Astrocyte of the spinal cord (primary cell): ENCODE measurements at regions not wholly inside any gene's neighbourhood (a gene's known extent, or its start where the extent isn't known, plus 50 kb on each side); places are given as distances from the start of the nearest gene placed in this dataset.

Experiments
- DNase-seq: peaks from one replicate; pipeline ENCODE4 v3.0.0; 2011; ENCODE audit warnings: low read depth, low spot score
- H3K4me3 ChIP-seq: 2 replicates; pipeline ENCODE4 v1.5.1; 2011; ENCODE audit warnings: low read depth, mild to moderate bottlenecking, low read length, moderate library complexity
- in situ Hi-C: cut with HindIII; loops from 2 replicates; pipeline ENCODE4 v1.10.0; 2017; ENCODE audit warnings: low sequenced_read_pairs
- TF ChIP-seq, protein P1 (sequence below): IDR thresholded peaks from 2 replicates; pipeline ENCODE4 v1.5.1; 2012; ENCODE audit warnings: low read depth, mild to moderate bottlenecking, low read length, inconsistent platforms

DNA sequence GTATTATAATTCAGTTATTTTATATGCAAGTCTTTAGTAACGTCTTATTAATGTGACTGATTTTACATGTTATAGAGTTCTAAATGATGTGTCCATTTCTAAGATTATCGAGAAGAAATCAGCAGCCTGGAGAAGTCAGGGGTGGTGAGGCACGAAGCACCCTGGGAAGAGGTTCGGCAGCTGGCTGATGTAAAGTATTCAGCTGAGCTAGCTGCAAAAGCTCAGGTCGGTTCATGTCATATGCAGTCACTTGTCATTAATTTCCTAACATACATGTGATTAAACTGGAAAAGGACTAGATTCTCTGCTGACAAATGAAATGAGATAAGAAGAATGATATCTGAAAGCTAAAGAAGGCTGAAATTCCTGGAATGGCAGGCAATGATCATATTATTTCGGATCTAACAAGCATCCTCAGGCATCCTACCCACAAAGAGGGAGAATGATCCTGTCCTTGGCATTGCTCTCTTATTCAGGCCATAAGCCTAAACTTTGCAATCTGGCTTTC is 383.0 kb upstream of the SLITRK1 start:
- DNase-seq: no peak
- H3K4me3 ChIP-seq: no peak overlapping the region
- in situ Hi-C loops: no loop called here
- TF ChIP-seq, protein P1, sequence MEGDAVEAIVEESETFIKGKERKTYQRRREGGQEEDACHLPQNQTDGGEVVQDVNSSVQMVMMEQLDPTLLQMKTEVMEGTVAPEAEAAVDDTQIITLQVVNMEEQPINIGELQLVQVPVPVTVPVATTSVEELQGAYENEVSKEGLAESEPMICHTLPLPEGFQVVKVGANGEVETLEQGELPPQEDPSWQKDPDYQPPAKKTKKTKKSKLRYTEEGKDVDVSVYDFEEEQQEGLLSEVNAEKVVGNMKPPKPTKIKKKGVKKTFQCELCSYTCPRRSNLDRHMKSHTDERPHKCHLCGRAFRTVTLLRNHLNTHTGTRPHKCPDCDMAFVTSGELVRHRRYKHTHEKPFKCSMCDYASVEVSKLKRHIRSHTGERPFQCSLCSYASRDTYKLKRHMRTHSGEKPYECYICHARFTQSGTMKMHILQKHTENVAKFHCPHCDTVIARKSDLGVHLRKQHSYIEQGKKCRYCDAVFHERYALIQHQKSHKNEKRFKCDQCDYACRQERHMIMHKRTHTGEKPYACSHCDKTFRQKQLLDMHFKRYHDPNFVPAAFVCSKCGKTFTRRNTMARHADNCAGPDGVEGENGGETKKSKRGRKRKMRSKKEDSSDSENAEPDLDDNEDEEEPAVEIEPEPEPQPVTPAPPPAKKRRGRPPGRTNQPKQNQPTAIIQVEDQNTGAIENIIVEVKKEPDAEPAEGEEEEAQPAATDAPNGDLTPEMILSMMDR: no peak

DNA sequence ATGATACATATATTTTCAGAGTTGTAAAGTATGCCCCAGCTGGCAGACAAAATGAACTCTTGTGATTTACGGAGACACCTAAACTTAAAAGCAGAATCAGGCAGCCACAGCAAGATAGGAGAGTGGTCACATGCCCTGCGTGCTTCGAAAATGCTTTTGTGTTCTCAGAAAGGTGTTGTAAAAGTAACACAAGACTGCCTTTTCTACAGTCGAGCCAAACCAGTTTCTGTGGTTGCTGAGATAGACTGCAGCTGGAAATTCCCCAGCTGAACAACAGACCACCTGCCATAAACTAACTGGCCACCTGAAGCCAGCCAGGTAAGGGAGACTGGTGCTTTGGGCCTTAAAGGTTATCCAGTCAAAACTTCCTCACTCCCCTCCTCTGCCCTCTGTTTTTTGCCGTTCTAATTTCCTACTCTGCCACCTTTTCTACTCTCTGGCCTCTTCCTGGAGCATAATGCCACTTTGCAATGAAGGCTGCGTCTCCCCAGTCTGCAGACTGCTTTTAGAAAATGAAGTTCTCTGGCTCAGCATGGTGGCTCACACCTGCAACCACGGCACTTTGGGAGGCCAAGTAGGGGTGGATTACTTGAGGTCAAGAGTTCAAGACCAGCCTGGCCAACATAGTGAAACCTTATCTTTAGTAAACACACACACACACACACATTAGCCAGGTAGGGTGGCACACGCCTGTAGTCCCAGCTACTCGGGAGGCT is 381.2 kb upstream of the SLITRK1 start:
- H3K4me3 ChIP-seq: no peak overlapping the region
- no peak for DNase-seq
- TF ChIP-seq, protein P1: no peak
- in situ Hi-C loops: no loop called here

DNA sequence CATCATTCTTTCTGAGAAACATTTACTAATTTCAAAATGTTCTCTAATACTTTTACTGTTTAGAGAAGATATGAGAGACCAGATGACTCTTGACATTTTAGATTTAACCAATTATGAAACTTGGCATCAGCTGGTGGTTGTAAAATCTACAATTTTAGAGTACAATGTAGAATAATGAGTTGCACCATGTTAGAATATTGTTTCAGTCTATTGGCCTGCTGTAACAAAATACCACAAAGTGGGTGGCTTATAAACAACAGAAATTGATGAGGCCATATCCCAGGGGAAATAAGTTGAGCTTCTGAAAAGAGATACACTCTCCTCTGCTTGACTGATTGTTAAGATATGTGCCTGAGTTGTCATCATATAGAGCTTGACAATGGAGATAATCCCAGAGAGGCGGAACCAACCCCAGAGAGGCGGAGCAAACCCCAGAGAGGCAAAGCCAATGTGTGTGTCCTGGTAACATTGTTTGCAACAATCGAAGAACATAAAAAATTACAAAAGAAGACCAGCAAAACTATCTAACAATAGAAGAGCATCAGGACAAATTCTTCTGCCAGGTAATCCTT is 373.0 kb upstream of the SLITRK1 start:
- no peak overlapping the region for H3K4me3 ChIP-seq
- TF ChIP-seq, protein P1: no peak
- no peak for DNase-seq
- in situ Hi-C loops: no loop called here

DNA sequence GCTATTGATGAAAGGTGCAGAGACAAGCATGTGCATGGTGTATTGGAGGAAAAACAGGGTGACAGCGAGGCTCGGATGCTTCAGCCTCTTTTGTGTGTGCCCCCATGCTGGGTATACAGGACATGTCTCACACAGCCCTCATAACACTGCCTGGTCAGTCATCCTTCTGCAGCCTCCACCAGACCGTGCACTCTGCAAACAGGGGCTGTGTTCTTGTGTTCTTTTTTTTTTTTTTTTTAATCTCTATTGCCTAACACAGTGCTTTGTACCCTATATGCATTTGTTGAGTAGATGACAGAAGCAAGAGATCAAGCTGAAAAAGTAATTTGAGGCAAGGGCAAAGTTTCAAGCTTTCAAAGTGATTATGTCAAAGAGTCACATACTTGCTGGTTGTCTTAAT is 367.2 kb upstream of the SLITRK1 start:
- TF ChIP-seq, protein P1: no peak

DNA sequence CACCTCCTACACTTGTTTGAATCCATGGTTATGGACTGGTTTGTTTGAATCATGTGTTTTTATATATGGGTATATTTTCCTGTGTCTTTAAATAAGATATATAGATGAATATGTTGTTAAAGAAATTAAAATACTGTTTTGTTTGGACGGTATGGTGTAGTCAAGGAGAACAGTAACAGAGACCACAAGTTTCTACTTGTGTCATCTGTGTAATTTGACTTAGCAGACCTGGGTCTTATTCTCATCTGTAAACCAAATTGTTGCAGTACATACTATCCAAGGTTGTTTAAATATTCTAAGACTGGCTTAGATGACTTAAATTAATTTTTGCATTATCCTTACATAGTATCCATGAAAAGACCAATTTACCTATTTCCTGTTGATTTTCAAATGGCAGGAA is 361.1 kb upstream of the SLITRK1 start:
- H3K4me3 ChIP-seq: no peak overlapping the region
- DNase-seq: no peak
- TF ChIP-seq, protein P1: no peak
- in situ Hi-C loops: no loop called here

More for the DNA sequence above, 367.2 kb upstream of the SLITRK1 start:
- H3K4me3 ChIP-seq: no peak overlapping the region
- in situ Hi-C loops: no loop called here
- no peak for DNase-seq

DNA sequence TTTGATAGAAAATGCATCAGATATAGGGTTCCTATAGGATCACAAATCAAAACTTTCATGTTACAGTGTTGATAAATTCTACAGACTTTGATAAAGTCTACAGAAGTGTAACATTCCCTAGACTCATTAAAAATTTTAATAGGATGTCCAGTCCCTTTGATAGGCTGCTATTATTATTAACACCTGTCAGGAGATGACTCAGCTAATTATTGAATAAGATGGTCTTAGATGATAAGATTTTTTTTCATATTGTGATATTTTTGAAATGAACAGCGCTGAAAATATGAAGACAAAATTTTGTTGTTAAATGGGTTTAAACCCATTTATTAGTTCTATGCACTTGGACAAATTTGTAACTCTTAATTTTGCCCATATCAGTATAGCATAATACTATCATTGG is 356.8 kb upstream of the SLITRK1 start:
- in situ Hi-C loops: no loop called here
- no peak for DNase-seq
- no peak overlapping the region for H3K4me3 ChIP-seq
- TF ChIP-seq, protein P1: no peak
